GM19240 (cell line): ENCODE measurements at regions not wholly inside any gene's neighbourhood (a gene's known extent, or its start where the extent isn't known, plus 50 kb on each side); places are given as distances from the start of the nearest gene placed in this dataset.

Experiments
- DNase-seq: peaks from one replicate; pipeline ENCODE4 v3.0.0; 2011; ENCODE audit warnings: low spot score; ENCODE audit not compliant: insufficient read length

- no peak for DNase-seq
These were observed 370.3 kb upstream of the SMIM31 start for GRCh38 chr4:164383358-164384220.

GRCh38 chr4:164384416-164384815 lies 369.5 kb upstream of the SMIM31 start:
- DNase-seq: no peak

- DNase-seq: no peak
These were observed 357.5 kb upstream of the SMIM31 start for GRCh38 chr4:164396439-164396838.

GRCh38 chr4:164402554-164402953 lies 351.4 kb upstream of the SMIM31 start:
- DNase-seq: no peak

GRCh38 chr4:164405774-164406173 lies 348.2 kb upstream of the SMIM31 start:
- DNase-seq: no peak

GRCh38 chr4:164408831-164409230 lies 345.1 kb upstream of the SMIM31 start:
- no peak for DNase-seq

- no peak for DNase-seq
These were observed 343.5 kb upstream of the SMIM31 start for GRCh38 chr4:164410401-164410800.

- no peak for DNase-seq
These were observed 341.7 kb upstream of the SMIM31 start for GRCh38 chr4:164412246-164412645.

- no peak for DNase-seq
These were observed 340.2 kb upstream of the SMIM31 start for GRCh38 chr4:164413743-164414142.

GRCh38 chr4:164423819-164424218 lies 330.1 kb upstream of the SMIM31 start:
- DNase-seq: no peak

- no peak for DNase-seq
These were observed 329.1 kb upstream of the SMIM31 start for GRCh38 chr4:164424846-164425245.

- DNase-seq: no peak
These were observed 325.4 kb upstream of the SMIM31 start for GRCh38 chr4:164428561-164428960.

- DNase-seq: no peak
These were observed 315.6 kb upstream of the SMIM31 start for GRCh38 chr4:164438321-164438720.

GRCh38 chr4:164439037-164439436 lies 314.9 kb upstream of the SMIM31 start:
- DNase-seq: no peak

GRCh38 chr4:164440199-164440598 lies 313.7 kb upstream of the SMIM31 start:
- no peak for DNase-seq

GRCh38 chr4:164441109-164441508 lies 312.8 kb upstream of the SMIM31 start:
- no peak for DNase-seq

GRCh38 chr4:164442180-164442579 lies 311.8 kb upstream of the SMIM31 start:
- DNase-seq: no peak

- no peak for DNase-seq
These were observed 307.4 kb upstream of the SMIM31 start for GRCh38 chr4:164446516-164446915.

- DNase-seq: no peak
These were observed 292.0 kb upstream of the SMIM31 start for GRCh38 chr4:164461901-164462300.

- DNase-seq: no peak
These were observed 291.5 kb upstream of the SMIM31 start for GRCh38 chr4:164462471-164462870.

GRCh38 chr4:164464313-164464712 lies 289.6 kb upstream of the SMIM31 start:
- DNase-seq: no peak

- DNase-seq: no peak
These were observed 286.4 kb upstream of the SMIM31 start for GRCh38 chr4:164467493-164467892.

GRCh38 chr4:164481306-164482091 lies 272.4 kb upstream of the SMIM31 start:
- DNase-seq: no peak
